PC-9 (cell line): ENCODE measurements at regions not wholly inside any gene's neighbourhood (a gene's known extent, or its start where the extent isn't known, plus 50 kb on each side); places are given as distances from the start of the nearest gene placed in this dataset.

Experiments used
- EZH2 ChIP-seq: fragments of 200-600 bp; sonication (generic); IDR thresholded peaks from 2 replicates; pipeline ENCODE4 v1.8.0; 2017; ENCODE audit warnings: antibody characterized with exemption, low read depth
- TF ChIP-seq, protein P1 (sequence below): fragments of 200-600 bp; sonication (generic); conservative IDR thresholded peaks from 2 replicates; pipeline ENCODE4 v1.6.1; 2017; ENCODE audit warnings: mixed run types, antibody characterized with exemption, mild to moderate bottlenecking, moderate library complexity

GRCh38 chr14:98122527-98122926, 1149.5 kb downstream of the BCL11B start:
- TF ChIP-seq EZH2 = no peak
- TF ChIP-seq, protein P1, sequence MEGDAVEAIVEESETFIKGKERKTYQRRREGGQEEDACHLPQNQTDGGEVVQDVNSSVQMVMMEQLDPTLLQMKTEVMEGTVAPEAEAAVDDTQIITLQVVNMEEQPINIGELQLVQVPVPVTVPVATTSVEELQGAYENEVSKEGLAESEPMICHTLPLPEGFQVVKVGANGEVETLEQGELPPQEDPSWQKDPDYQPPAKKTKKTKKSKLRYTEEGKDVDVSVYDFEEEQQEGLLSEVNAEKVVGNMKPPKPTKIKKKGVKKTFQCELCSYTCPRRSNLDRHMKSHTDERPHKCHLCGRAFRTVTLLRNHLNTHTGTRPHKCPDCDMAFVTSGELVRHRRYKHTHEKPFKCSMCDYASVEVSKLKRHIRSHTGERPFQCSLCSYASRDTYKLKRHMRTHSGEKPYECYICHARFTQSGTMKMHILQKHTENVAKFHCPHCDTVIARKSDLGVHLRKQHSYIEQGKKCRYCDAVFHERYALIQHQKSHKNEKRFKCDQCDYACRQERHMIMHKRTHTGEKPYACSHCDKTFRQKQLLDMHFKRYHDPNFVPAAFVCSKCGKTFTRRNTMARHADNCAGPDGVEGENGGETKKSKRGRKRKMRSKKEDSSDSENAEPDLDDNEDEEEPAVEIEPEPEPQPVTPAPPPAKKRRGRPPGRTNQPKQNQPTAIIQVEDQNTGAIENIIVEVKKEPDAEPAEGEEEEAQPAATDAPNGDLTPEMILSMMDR = no peak
